Transverse colon (tissue), 4 donors: ENCODE measurements at regions not wholly inside any gene's neighbourhood (a gene's known extent, or its start where the extent isn't known, plus 50 kb on each side); places are given as distances from the start of the nearest gene placed in this dataset.

Experiments
- EP300 ChIP-seq: sonication (generic); formaldehyde crosslinking; IDR thresholded peaks from one replicate; pipeline ENCODE4 v1.6.1; 2017; ENCODE audit warnings: antibody characterized with exemption, low read depth
- POLR2A ChIP-seq: fragments of 450-650 bp; IDR thresholded peaks from one replicate; pipeline ENCODE4 v1.6.1; 2016; ENCODE audit warnings: antibody characterized with exemption, mild to moderate bottlenecking, moderate library complexity
- POLR2AphosphoS5 ChIP-seq, 3 donors: sonication (generic); formaldehyde crosslinking; IDR thresholded peaks; one replicate each; pipeline ENCODE4 v1.6.1; 2016; ENCODE audit warnings: antibody characterized with exemption in 3 of 3
- TF ChIP-seq, protein P1 (sequence below), 5 experiments: fragments of 200-600 bp in 3 of 5; fragments of 450-650 bp in 2 of 5; sonication (generic) in 3 of 5; IDR thresholded peaks; 1 replicate in 2 of 5; 2 replicates in 3 of 5; pipeline ENCODE4 v1.5.1; 2016 to 2017; ENCODE audit warnings: antibody characterized with exemption in 5 of 5, inconsistent platforms in 3 of 5, mild to moderate bottlenecking in 2 of 5, moderate library complexity in 1 of 5

DNA sequence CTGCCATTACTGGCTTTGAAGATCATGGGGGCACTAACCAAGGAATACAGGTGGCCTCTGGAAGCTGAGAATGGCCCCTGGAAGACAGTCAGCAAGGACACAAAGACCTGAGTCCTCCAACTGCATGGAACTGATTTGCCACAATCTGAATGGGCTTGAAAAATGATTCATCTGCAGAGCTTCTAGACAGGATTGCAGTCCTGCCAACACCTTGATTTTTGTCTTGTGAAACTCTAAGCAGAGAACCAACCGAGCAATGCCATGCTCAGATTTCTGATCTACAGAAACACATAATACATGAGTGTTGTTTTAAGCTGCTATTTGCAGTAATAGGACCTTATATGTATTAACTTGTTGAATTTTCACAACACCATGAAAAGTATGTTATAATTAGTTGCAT lies 66.1 kb upstream of the SLC13A1 start:
- TF ChIP-seq, protein P1, sequence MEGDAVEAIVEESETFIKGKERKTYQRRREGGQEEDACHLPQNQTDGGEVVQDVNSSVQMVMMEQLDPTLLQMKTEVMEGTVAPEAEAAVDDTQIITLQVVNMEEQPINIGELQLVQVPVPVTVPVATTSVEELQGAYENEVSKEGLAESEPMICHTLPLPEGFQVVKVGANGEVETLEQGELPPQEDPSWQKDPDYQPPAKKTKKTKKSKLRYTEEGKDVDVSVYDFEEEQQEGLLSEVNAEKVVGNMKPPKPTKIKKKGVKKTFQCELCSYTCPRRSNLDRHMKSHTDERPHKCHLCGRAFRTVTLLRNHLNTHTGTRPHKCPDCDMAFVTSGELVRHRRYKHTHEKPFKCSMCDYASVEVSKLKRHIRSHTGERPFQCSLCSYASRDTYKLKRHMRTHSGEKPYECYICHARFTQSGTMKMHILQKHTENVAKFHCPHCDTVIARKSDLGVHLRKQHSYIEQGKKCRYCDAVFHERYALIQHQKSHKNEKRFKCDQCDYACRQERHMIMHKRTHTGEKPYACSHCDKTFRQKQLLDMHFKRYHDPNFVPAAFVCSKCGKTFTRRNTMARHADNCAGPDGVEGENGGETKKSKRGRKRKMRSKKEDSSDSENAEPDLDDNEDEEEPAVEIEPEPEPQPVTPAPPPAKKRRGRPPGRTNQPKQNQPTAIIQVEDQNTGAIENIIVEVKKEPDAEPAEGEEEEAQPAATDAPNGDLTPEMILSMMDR (IDR thresholded peaks at IDR 0.05) = no peak
- TF ChIP-seq POLR2A (no peak), EP300 (no peak), POLR2AphosphoS5 (IDR thresholded peaks at IDR 0.05) (no peak)
